GM12878 (cell line): ENCODE measurements at regions not wholly inside any gene's neighbourhood (a gene's known extent, or its start where the extent isn't known, plus 50 kb on each side); places are given as distances from the start of the nearest gene placed in this dataset.

Experiments used
- ATAC-seq: fragments of 200-7000 bp; cut with Tn5 transposase; 3 replicates; pipeline ENCODE4 v1.9.1; 2020; ENCODE audit warnings: mild to moderate bottlenecking, moderate library complexity
- BruUV-seq: library from RNA; stranded (reverse); fragments of 400-500 nt; replicated peaks from 2 replicates; lab custom pipeline; 2021; lab: Mats Ljungman, UMichigan
- CTCF ChIA-PET: fragments of 300-600 bp; sonication (Branson Sonifier 250); formaldehyde crosslinking; extraction: SDS; loops from one replicate; lab custom pipeline; 2021; ENCODE audit warnings: inconsistent platforms; lab: Yijun Ruan, JAX
- POLR2A ChIA-PET: fragments of 350-600 bp; formaldehyde crosslinking; extraction: SDS; loops from one replicate; lab custom pipeline; 2021; ENCODE audit warnings: inconsistent platforms; lab: Charles Lee
- RAD21 ChIA-PET: fragments of 300-600 bp; sonication (Branson Sonifier 250); formaldehyde crosslinking; loops from one replicate; lab custom pipeline; 2023; ENCODE audit warnings: antibody characterized with exemption; ENCODE audit not compliant: unreplicated experiment; lab: Charles Lee
- SMC1A ChIA-PET: fragments of 300-600 bp; sonication (Branson Sonifier 250); formaldehyde crosslinking; loops from one replicate; lab custom pipeline; 2023; ENCODE audit not compliant: unreplicated experiment, uncharacterized antibody; lab: Charles Lee
- DNase-seq: peaks from one replicate; pipeline ENCODE4 v3.0.0-alpha.2; 2011; ENCODE audit warnings: low read depth, low spot score
- FAIRE-seq: peaks from 3 replicates; lab custom pipeline; 2011; peaks lifted over from hg19 to GRCh38; lab: Jason Lieb, UNC
- H2AFZ ChIP-seq: 2 replicates; pipeline ENCODE4 v1.6.0; 2011; ENCODE audit warnings: low read depth, low read length, control low read depth; ENCODE audit not compliant: control insufficient read depth
- H3K27ac ChIP-seq: 2 replicates; pipeline ENCODE4 v1.5.1; 2011; ENCODE audit warnings: control low read depth; ENCODE audit not compliant: control insufficient read depth, insufficient read depth
- H3K27me3 ChIP-seq, 2 experiments: replicated peaks in 1 of 2; 2 replicates each; pipeline versions ENCODE4 v1.6.0 to v1.6.1; 2011; ENCODE audit warnings: low read length in 1 of 2; ENCODE audit not compliant: control insufficient read depth in 2 of 2, insufficient read depth in 2 of 2
- H3K36me3 ChIP-seq, 2 experiments: 2 replicates each; pipeline ENCODE4 v1.5.1; 2011; ENCODE audit warnings: low read length in 1 of 2; ENCODE audit not compliant: control insufficient read depth in 2 of 2, insufficient read depth in 2 of 2
- H3K4me1 ChIP-seq: 2 replicates; pipeline ENCODE4 v1.6.1; 2011; ENCODE audit warnings: mild to moderate bottlenecking, low read length, moderate library complexity, mixed read lengths; ENCODE audit not compliant: control insufficient read depth, insufficient read depth
- H3K4me2 ChIP-seq: 2 replicates; pipeline ENCODE4 v1.6.0; 2011; ENCODE audit warnings: control low read depth; ENCODE audit not compliant: control insufficient read depth, insufficient read depth
- H3K4me3 ChIP-seq: fragments of 200-600 bp; sonication (generic); 2 replicates; pipeline ENCODE4 v1.5.1; 2016
- H3K79me2 ChIP-seq: 2 replicates; pipeline ENCODE4 v1.6.0; 2011; ENCODE audit warnings: low read length; ENCODE audit not compliant: control insufficient read depth, insufficient read depth
- H3K9ac ChIP-seq: 2 replicates; pipeline ENCODE4 v1.8.0; 2011; ENCODE audit warnings: low read length, control low read depth, mixed read lengths; ENCODE audit not compliant: control insufficient read depth, insufficient read depth
- H3K9me3 ChIP-seq: replicated peaks from 3 replicates; pipeline ENCODE4 v1.5.1; 2011; ENCODE audit warnings: mild to moderate bottlenecking, low read length; ENCODE audit not compliant: control insufficient read depth, insufficient read depth
- H4K20me1 ChIP-seq: 2 replicates; pipeline ENCODE4 v1.6.0; 2011; ENCODE audit not compliant: control insufficient read depth, insufficient read depth
- ASH2L ChIP-seq: fragments of 300-600, 200-600 bp; sonication (generic); IDR thresholded peaks from 2 replicates; pipeline ENCODE4 v1.6.1; 2017; ENCODE audit warnings: low read depth, mild to moderate bottlenecking, borderline replicate concordance
- BRCA1 ChIP-seq: IDR thresholded peaks from 2 replicates; pipeline ENCODE4 v1.6.1; 2011; ENCODE audit warnings: low read depth, low read length, improper control_type of control experiment
- EGR1 ChIP-seq, 2 experiments: IDR thresholded peaks; 1 replicate in 1 of 2; 2 replicates in 1 of 2; pipeline ENCODE4 v1.6.1; 2011 to 2012; ENCODE audit warnings: low read depth in 2 of 2, low read length in 2 of 2, borderline replicate concordance in 1 of 2, mild to moderate bottlenecking in 1 of 2, moderate library complexity in 1 of 2
- EZH2 ChIP-seq: IDR thresholded peaks from 2 replicates; pipeline ENCODE4 v1.6.1; 2012; ENCODE audit warnings: low read depth, mild to moderate bottlenecking, control low read depth, inconsistent platforms, low read length, borderline replicate concordance; ENCODE audit not compliant: control insufficient read depth
- GABPA ChIP-seq: IDR thresholded peaks from 2 replicates; pipeline ENCODE4 v1.6.1; 2014; ENCODE audit warnings: antibody characterized with exemption, low read depth, mild to moderate bottlenecking, inconsistent platforms
- HDAC2 ChIP-seq: fragments of 200-600 bp; sonication (generic); IDR thresholded peaks from 2 replicates; pipeline ENCODE4 v1.6.1; 2017
- HSF1 ChIP-seq: fragments of 150-350 bp; IDR thresholded peaks from 2 replicates; pipeline ENCODE4 v1.6.1; 2014; ENCODE audit warnings: mild to moderate bottlenecking, low read depth, low read length
- JUND ChIP-seq: IDR thresholded peaks from 2 replicates; pipeline ENCODE4 v1.6.1; 2012; ENCODE audit warnings: low read depth, mild to moderate bottlenecking, low read length, improper control_type of control experiment, moderate library complexity
- LARP7 ChIP-seq: fragments of 450-650 bp; IDR thresholded peaks from 2 replicates; pipeline ENCODE4 v1.6.1; 2017; ENCODE audit warnings: mild to moderate bottlenecking
- MLLT1 ChIP-seq: fragments of 450-650 bp; IDR thresholded peaks from 2 replicates; pipeline ENCODE4 v1.6.1; 2016; ENCODE audit warnings: mild to moderate bottlenecking
- PML ChIP-seq: IDR thresholded peaks from 2 replicates; pipeline ENCODE4 v1.6.1; 2012; ENCODE audit warnings: low read length, inconsistent platforms
- RCOR1 ChIP-seq: conservative IDR thresholded peaks from 2 replicates; pipeline ENCODE4 v1.6.1; 2012; ENCODE audit warnings: low read depth, low read length, improper control_type of control experiment
- SIX5 ChIP-seq: IDR thresholded peaks from 2 replicates; pipeline ENCODE4 v1.6.1; 2011; ENCODE audit warnings: mild to moderate bottlenecking, low read depth, low read length, moderate library complexity; ENCODE audit not compliant: severe bottlenecking
- SUPT20H ChIP-seq: IDR thresholded peaks from 2 replicates; pipeline ENCODE4 v1.6.1; 2011; ENCODE audit warnings: low read depth, mild to moderate bottlenecking, low read length, moderate library complexity, borderline replicate concordance; ENCODE audit not compliant: control insufficient read depth
- WRNIP1 ChIP-seq: IDR thresholded peaks from 2 replicates; pipeline ENCODE4 v1.6.1; 2011; ENCODE audit warnings: low read depth, low read length, improper control_type of control experiment, borderline replicate concordance
- YY1 ChIP-seq: IDR thresholded peaks from 2 replicates; pipeline ENCODE4 v1.6.1; 2011; ENCODE audit warnings: low read depth, mild to moderate bottlenecking, low read length
- ZZZ3 ChIP-seq: IDR thresholded peaks from 2 replicates; pipeline ENCODE4 v1.6.1; 2011; ENCODE audit warnings: low read depth; ENCODE audit not compliant: control insufficient read depth, insufficient read length
- WGBS: methylation state at CpG from one replicate; pipeline ENCODE4 v1.1.6; 2016; ENCODE audit warnings: low lambda C conversion rate; ENCODE audit not compliant: insufficient replicate concordance, insufficient coverage; ENCODE audit errors: missing lambda C conversion rate; 5-methylcytosine and 5-hydroxymethylcytosine counted together
- in situ Hi-C: fragments of 300-500 bp; cut with MboI; formaldehyde crosslinking; loops from 9 replicates; pipeline ENCODE4 v1.14.3; 2018; ENCODE audit warnings: mixed read lengths
- intact Hi-C: fragments of 100-400 bp; cut with micrococcal nuclease; formaldehyde crosslinking; loops from one replicate; pipeline ENCODE4 v1.14.2; 2022; ENCODE audit not compliant: unreplicated experiment
- TF ChIP-seq, protein P1 (sequence below): fragments of 450-650 bp; IDR thresholded peaks from 2 replicates; pipeline ENCODE4 v1.6.1; 2017; ENCODE audit warnings: borderline replicate concordance

GRCh38 chr6:170086639-170087420 lies 204.0 kb downstream of the DLL1 start (continued):
- TF ChIP-seq HSF1 = no peak
- no peak for TF ChIP-seq EGR1 (IDR thresholded peaks at IDR 0.05; ENCODE audit: borderline replicate concordance in 1 of 2, low read depth in 2 of 2, low read length in 2 of 2)
- TF ChIP-seq MLLT1 = no peak
- no peak for TF ChIP-seq ZZZ3

GRCh38 chr6:170085475-170086401 lies 205.1 kb downstream of the DLL1 start:
- ChIA-PET POLR2A (no interaction called here), RAD21 (no interaction called here), SMC1A (no interaction called here), CTCF (no interaction called here)
- WGBS = 65% methylated on average over 26 of the region's 26 CpGs
- Histone ChIP-seq H3K36me3 (no peaks in the 10 kb centered on the region), H3K79me2 (no peaks in the 10 kb centered on the region), H3K4me2 (no peak overlapping the region), H2AFZ (no peak overlapping the region), H3K27me3 (no peaks in the 10 kb centered on the region), H3K9me3 (no peaks in the 10 kb centered on the region; the same call in 2 of the 3 replicates), H3K27ac (no peak overlapping the region), H3K9ac (no peak overlapping the region), H3K4me3 (no peak overlapping the region), H4K20me1 (no peaks in the 10 kb centered on the region), H3K4me1 (peaks cover 16% of the 10 kb centered on the region)
- BruUV-seq = no TSS peak
- intact Hi-C loops (no loop called here), in situ Hi-C loops (no loop called here)
- FAIRE-seq (no peak), DNase-seq (no peak), ATAC-seq (no peak)
- TF ChIP-seq, protein P1, sequence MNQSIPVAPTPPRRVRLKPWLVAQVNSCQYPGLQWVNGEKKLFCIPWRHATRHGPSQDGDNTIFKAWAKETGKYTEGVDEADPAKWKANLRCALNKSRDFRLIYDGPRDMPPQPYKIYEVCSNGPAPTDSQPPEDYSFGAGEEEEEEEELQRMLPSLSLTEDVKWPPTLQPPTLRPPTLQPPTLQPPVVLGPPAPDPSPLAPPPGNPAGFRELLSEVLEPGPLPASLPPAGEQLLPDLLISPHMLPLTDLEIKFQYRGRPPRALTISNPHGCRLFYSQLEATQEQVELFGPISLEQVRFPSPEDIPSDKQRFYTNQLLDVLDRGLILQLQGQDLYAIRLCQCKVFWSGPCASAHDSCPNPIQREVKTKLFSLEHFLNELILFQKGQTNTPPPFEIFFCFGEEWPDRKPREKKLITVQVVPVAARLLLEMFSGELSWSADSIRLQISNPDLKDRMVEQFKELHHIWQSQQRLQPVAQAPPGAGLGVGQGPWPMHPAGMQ = no peak
- TF ChIP-seq SIX5 (no peak), SUPT20H (no peak), GABPA (no peak), HDAC2 (no peak), PML (no peak), RCOR1 (no peak), ASH2L (no peak), BRCA1 (no peak), EZH2 (no peak), WRNIP1 (no peak), YY1 (no peak), LARP7 (no peak), JUND (no peak)
